ENCODE measurements at regions not wholly inside any gene's neighbourhood (a gene's known extent, or its start where the extent isn't known, plus 50 kb on each side); places are given as distances from the start of the nearest gene placed in this dataset.

DNA sequence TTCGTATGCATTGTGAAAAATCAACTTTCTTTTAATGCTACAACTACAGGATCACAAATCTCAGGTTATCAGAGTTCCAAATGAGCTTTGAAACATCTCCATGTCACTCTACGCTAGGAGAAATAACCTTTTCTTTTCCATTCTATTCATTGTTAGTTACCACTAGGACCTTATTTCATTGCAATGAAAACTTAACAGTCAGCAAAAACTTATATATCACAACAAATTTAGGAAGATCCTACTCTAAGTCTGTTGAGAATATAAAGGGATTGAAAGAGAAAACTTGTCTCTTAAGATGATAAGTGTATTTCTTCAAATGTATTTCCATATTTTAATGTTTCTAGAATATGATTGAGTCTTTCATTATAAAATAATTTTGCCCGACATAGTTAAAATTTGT is 539.1 kb downstream of the TMTC2 start:
- Histone ChIP-seq H3K27me3 (ENCODE audit: control insufficient read depth, insufficient read depth, low read length) (no peaks in the 10 kb centered on the region), H3K36me3 (ENCODE audit: control insufficient read depth, insufficient read depth, low read length) (no peaks in the 10 kb centered on the region), H3K4me3 (ENCODE audit: low read length) (no peak overlapping the region), H3K4me1 (ENCODE audit: control insufficient read depth, insufficient read depth, low read length) (no peaks in the 10 kb centered on the region), H3K9ac (ENCODE audit: low read length) (no peak overlapping the region), H3K27ac (ENCODE audit: low read depth, low read length) (no peak overlapping the region)

DNA sequence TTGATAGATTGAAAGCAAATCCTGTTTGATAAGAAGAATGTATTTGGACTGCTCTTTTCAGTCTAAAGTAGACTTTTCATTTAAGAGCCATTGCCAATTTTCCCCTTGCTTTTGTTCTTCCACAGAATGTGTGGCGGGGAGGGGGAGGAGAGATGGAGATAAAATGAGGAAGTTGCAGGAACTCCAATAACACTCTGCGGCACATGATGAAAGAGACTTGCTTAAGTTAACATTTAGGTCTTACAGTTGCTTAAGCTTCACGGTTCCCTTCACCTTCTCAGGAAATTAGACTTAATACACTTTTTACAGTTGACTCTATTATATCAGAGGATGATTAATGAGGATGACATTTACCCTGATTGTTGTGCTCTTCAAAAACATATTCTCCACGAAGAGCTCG is 537.3 kb downstream of the TMTC2 start:
- H3K36me3 ChIP-seq (ENCODE audit: control insufficient read depth, insufficient read depth, low read length) = no peaks in the 10 kb centered on the region
- H3K27me3 ChIP-seq (ENCODE audit: control insufficient read depth, insufficient read depth, low read length) = no peaks in the 10 kb centered on the region
- no peak overlapping the region for H3K27ac ChIP-seq (ENCODE audit: low read depth, low read length)
- H3K4me1 ChIP-seq (ENCODE audit: control insufficient read depth, insufficient read depth, low read length) = no peaks in the 10 kb centered on the region
- no peak overlapping the region for H3K9ac ChIP-seq (ENCODE audit: low read length)
- H3K4me3 ChIP-seq (ENCODE audit: low read length) = no peak overlapping the region

DNA sequence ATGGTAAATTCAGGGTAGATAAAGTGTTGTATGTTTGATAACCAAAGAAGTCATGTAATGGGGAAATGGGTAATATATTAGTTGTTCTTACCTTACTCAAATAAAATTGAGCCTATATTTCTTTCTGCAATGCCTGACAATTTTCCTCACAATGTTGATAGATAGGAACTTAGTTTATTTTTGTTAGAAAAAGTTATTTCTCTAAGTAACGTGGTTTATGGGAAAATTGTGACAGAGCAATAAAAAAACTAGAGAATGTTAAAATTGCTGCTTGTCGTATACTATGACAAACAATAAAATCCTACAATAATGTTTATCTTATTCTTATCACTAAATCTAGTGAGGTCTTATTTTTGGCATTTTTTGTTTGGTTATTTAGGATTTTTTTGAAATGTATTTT is 534.1 kb downstream of the TMTC2 start:
- Histone ChIP-seq H3K27me3 (ENCODE audit: control insufficient read depth, insufficient read depth, low read length) (no peaks in the 10 kb centered on the region), H3K36me3 (ENCODE audit: control insufficient read depth, insufficient read depth, low read length) (no peaks in the 10 kb centered on the region), H3K4me3 (ENCODE audit: low read length) (no peak overlapping the region), H3K27ac (ENCODE audit: low read depth, low read length) (no peak overlapping the region), H3K9ac (ENCODE audit: low read length) (no peak overlapping the region), H3K4me1 (ENCODE audit: control insufficient read depth, insufficient read depth, low read length) (no peaks in the 10 kb centered on the region)

DNA sequence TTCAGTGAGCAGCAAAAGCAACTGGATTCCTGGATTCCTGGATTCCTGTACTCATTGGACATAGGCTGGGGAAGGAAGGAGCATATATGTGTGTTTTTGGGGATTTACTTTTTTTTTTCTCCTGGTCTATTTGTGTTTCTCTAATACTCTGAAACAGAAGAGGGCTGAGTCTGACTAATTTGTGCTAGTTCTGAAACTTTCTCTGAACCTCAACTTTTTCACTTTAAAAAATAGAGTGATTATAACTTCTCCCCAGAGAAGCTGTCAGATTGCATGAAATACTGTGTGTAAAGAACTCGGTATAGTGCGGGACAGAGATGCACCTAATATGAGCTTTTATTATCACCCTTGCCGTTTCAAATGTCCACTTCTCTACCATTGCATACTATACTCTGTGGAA is 529.5 kb downstream of the TMTC2 start:
- H3K27ac ChIP-seq (ENCODE audit: low read depth, low read length) = no peak overlapping the region

DNA sequence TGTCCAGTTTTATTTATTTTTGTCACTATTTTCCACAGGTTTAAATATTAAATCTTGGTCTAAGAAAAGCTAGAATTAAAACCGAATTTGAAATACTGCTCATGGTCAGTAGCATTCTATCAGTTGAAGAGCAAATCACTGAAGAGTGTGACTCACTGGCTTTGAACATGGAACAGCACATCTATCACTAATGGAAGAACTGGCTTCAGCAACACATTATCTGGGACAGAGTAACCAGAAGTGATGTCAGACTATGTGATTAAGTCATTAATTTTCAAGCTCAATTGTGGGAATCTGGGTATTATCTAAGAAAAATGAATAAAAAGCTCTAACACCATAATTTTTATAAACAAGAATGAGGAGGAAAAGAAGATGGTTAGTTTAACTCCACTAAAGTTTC is 527.5 kb downstream of the TMTC2 start:
- no peaks in the 10 kb centered on the region for H3K4me1 ChIP-seq (ENCODE audit: control insufficient read depth, insufficient read depth, low read length)
- no peaks in the 10 kb centered on the region for H3K36me3 ChIP-seq (ENCODE audit: control insufficient read depth, insufficient read depth, low read length)
- no peak overlapping the region for H3K9ac ChIP-seq (ENCODE audit: low read length)
- H3K27ac ChIP-seq (ENCODE audit: low read depth, low read length) = no peak overlapping the region
- H3K27me3 ChIP-seq (ENCODE audit: control insufficient read depth, insufficient read depth, low read length) = no peaks in the 10 kb centered on the region
- H3K4me3 ChIP-seq (ENCODE audit: low read length) = no peak overlapping the region

More for the DNA sequence above, 529.5 kb downstream of the TMTC2 start:
- Histone ChIP-seq H3K27me3 (ENCODE audit: control insufficient read depth, insufficient read depth, low read length) (no peaks in the 10 kb centered on the region), H3K36me3 (ENCODE audit: control insufficient read depth, insufficient read depth, low read length) (no peaks in the 10 kb centered on the region), H3K4me1 (ENCODE audit: control insufficient read depth, insufficient read depth, low read length) (no peaks in the 10 kb centered on the region), H3K9ac (ENCODE audit: low read length) (no peak overlapping the region), H3K4me3 (ENCODE audit: low read length) (no peak overlapping the region)

DNA sequence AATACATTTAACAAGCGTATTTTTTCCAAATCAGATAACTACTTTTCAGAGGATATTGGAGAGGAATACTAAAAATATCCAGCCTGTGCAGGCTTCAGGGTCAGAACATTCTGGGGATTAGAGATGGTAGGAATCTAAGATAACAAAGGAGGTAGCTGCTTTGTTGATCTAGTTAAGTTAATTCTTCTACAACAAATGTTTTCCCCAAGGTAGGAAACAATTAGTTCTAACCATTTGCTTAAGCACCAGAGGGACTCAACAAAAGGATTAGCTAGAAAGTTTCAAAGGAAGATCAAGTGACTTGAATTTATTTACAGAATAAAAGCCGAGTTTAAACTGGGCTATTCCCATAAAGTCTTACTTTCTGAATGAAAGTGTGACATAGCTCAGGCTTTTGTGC is 524.2 kb downstream of the TMTC2 start:
- Histone ChIP-seq H3K27ac (ENCODE audit: low read depth, low read length) (no peak overlapping the region), H3K9ac (ENCODE audit: low read length) (no peak overlapping the region), H3K27me3 (ENCODE audit: control insufficient read depth, insufficient read depth, low read length) (no peaks in the 10 kb centered on the region), H3K36me3 (ENCODE audit: control insufficient read depth, insufficient read depth, low read length) (no peaks in the 10 kb centered on the region), H3K4me3 (ENCODE audit: low read length) (no peak overlapping the region), H3K4me1 (ENCODE audit: control insufficient read depth, insufficient read depth, low read length) (no peaks in the 10 kb centered on the region)

DNA sequence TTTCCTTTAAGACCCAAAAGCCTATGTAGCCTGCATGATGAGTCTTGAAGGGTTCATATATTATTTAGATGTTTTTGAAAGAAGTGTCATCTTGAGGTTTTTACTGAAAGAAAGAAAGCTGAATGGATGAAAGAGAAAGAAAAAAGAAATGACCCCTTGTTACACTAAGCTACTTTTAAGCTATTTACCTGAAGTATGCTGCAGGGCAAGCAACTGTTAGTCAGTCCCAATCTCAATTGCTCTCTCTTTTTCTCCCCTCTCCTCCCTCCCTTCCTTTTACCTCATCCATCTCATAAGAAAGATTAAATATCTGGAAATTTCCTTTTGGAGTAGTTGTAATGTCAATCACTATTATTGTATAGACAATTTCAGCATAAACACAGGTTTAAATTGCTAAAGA is 512.4 kb downstream of the TMTC2 start:
- Histone ChIP-seq H3K27me3 (ENCODE audit: control insufficient read depth, insufficient read depth, low read length) (no peaks in the 10 kb centered on the region), H3K27ac (ENCODE audit: low read depth, low read length) (no peak overlapping the region), H3K36me3 (ENCODE audit: control insufficient read depth, insufficient read depth, low read length) (no peaks in the 10 kb centered on the region), H3K4me1 (ENCODE audit: control insufficient read depth, insufficient read depth, low read length) (no peaks in the 10 kb centered on the region), H3K9ac (ENCODE audit: low read length) (no peak overlapping the region), H3K4me3 (ENCODE audit: low read length) (no peak overlapping the region)

DNA sequence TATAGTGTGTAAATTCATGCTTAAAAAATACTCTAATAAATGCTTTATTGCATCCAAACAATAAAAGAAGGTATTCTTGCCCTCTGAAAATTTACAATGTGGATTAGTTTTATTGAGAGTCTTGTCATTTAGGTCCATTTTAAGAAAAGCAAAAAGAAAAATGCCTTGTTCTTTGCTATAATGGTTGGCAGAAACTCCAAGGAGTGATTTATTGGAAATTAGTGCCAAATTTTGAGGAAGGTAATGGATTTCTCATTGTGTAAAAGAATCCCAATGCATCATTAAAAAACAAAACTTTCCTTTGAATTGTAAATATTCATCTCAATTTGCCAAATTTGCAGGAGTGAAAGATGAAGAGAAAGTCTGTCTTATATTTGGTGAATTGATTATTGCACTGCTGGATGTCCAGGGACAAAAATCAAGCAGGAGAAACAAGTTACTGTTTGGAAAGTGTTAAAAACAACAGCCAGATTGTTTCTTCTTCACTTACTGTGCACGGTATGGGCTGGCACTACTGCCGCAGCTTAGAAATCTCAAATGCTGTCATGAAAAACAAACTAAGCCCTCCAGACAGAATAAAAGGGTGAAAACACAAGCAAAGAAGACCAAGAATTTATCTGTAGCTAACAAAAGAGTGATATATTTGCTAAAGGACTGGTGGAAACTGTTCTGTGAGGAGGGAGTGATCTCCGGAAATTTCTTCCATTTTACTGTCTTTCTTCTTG is 511.7 kb downstream of the TMTC2 start:
- H3K4me3 ChIP-seq (ENCODE audit: low read length) = no peak overlapping the region
- H3K36me3 ChIP-seq (ENCODE audit: control insufficient read depth, insufficient read depth, low read length) = no peaks in the 10 kb centered on the region
- H3K9ac ChIP-seq (ENCODE audit: low read length) = no peak overlapping the region
- H3K27ac ChIP-seq (ENCODE audit: low read depth, low read length) = no peak overlapping the region
- H3K4me1 ChIP-seq (ENCODE audit: control insufficient read depth, insufficient read depth, low read length) = no peaks in the 10 kb centered on the region
- H3K27me3 ChIP-seq (ENCODE audit: control insufficient read depth, insufficient read depth, low read length) = no peaks in the 10 kb centered on the region

DNA sequence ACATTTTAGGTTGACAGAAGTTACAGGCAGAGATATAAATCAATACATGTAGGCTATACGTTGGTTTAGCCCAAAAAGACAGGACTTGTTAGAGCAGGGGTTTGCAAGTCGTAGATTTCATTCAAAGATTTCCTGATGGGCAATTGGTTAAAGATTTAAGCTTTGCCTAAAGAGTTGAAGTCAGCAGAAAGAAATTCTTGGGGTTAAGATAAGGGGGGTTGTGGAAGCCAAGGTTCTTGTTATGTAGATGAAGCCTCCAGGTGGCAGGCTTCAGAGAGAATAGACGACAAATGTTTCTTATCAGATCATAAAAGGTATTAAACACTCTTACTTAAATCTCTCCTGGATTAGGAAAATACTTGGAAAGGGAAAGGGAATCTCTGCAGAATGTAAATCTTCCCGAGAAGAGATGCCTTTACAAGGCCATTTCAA is 510.8 kb downstream of the TMTC2 start:
- no peak overlapping the region for H3K27ac ChIP-seq (ENCODE audit: low read depth, low read length)
- no peaks in the 10 kb centered on the region for H3K36me3 ChIP-seq (ENCODE audit: control insufficient read depth, insufficient read depth, low read length)
- no peak overlapping the region for H3K9ac ChIP-seq (ENCODE audit: low read length)
- H3K4me3 ChIP-seq (ENCODE audit: low read length) = no peak overlapping the region
- no peaks in the 10 kb centered on the region for H3K4me1 ChIP-seq (ENCODE audit: control insufficient read depth, insufficient read depth, low read length)
- no peaks in the 10 kb centered on the region for H3K27me3 ChIP-seq (ENCODE audit: control insufficient read depth, insufficient read depth, low read length)

DNA sequence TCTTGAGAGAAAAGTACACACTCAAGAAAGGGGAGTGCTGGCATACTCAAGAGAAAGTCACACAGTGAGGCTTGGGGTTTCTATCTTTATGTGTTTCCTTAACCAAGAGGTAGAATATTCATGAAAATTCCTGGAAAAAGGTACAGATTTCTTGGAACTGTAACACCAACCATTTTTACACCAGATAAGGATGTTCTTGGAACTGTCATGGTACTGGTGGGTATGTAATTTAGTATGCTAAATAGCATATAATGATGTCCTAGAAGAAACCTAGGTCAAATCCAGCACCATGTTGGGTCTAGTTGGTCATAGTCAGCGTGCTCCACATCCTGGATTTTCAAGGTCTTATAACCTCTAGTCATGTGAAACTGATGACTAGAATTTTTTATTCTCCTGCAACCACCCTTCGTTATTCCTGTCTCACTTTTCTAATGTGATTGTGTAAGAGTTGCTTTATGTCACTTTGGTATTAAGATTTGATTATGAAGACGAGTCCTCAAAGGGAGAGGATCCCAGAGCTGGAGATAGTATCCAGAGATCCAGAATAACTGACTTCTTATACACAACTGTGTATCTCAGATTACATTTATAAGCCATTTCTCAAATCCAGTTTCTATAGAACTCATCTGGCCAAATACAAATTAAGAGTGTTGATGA is 510.1 kb downstream of the TMTC2 start:
- Histone ChIP-seq H3K27me3 (ENCODE audit: control insufficient read depth, insufficient read depth, low read length) (no peaks in the 10 kb centered on the region), H3K9ac (ENCODE audit: low read length) (no peak overlapping the region), H3K27ac (ENCODE audit: low read depth, low read length) (no peak overlapping the region), H3K36me3 (ENCODE audit: control insufficient read depth, insufficient read depth, low read length) (no peaks in the 10 kb centered on the region), H3K4me3 (ENCODE audit: low read length) (no peak overlapping the region), H3K4me1 (ENCODE audit: control insufficient read depth, insufficient read depth, low read length) (no peaks in the 10 kb centered on the region)

DNA sequence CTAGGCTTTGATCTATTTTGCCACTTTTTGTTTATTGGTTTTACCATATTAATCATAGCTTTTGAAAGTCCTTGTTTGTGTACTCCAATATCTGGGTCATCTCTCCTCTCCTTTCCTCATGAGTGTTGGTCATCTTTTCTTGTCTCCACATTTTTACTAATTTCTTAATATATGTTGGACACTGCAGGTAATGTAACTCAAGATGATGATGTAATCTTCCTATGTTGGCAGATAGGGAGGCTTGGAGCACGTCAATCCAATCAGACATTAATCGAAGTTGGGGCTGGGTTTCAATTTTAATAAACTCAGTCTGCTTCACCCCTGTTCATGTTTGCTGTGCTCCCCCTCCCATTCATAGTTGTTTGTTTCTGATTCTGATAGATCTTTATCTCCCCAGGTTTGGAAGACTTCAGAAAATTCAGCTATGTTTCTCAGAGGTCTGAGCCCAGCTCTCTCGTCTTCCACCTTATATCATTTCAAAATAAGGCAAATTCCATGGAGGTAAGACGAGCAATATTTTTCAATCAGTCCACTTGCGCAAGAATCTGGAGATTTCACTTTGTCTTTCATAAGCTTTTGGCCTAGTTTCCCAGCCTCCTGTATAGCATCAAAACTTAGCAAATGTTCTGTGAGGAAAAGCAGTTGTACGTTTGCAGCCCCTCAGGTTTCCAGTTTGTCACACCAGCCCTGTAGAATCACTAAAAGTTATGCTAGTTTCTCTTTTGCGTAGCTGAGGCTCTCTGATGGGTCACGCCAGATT is 504.1 kb downstream of the TMTC2 start:
- no peaks in the 10 kb centered on the region for H3K27me3 ChIP-seq (ENCODE audit: control insufficient read depth, insufficient read depth, low read length)
- no peaks in the 10 kb centered on the region for H3K36me3 ChIP-seq (ENCODE audit: control insufficient read depth, insufficient read depth, low read length)
- H3K4me1 ChIP-seq (ENCODE audit: control insufficient read depth, insufficient read depth, low read length) = no peaks in the 10 kb centered on the region
- H3K9ac ChIP-seq (ENCODE audit: low read length) = no peak overlapping the region
- no peak overlapping the region for H3K4me3 ChIP-seq (ENCODE audit: low read length)
- no peak overlapping the region for H3K27ac ChIP-seq (ENCODE audit: low read depth, low read length)

DNA sequence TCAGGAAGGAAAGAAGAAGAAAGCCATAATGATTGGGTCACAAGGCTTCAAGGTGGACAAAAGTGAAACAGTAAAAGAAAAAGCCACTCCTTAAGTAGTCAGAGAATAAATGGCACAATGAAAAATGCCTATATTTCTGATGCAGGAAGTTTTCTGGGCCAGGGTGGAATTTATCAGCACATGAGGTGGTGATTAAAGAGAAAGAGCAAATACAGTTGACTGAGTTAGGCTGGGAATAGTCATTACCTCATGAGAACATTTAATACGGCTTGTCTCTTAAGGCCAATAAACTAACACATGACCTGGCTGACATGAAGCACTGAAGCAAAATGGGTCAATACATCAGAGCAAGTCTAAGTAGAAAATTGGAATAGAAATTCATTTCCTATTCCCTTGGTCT is 499.7 kb downstream of the TMTC2 start:
- Histone ChIP-seq H3K4me1 (ENCODE audit: control insufficient read depth, insufficient read depth, low read length) (no peaks in the 10 kb centered on the region), H3K9ac (ENCODE audit: low read length) (no peak overlapping the region), H3K27me3 (ENCODE audit: control insufficient read depth, insufficient read depth, low read length) (no peaks in the 10 kb centered on the region), H3K36me3 (ENCODE audit: control insufficient read depth, insufficient read depth, low read length) (no peaks in the 10 kb centered on the region), H3K27ac (ENCODE audit: low read depth, low read length) (no peak overlapping the region), H3K4me3 (ENCODE audit: low read length) (no peak overlapping the region)

Data from rectal smooth muscle tissue (tissue), 1 donor.